Parathyroid adenoma (tissue), 2 donors: ENCODE measurements at regions not wholly inside any gene's neighbourhood (a gene's known extent, or its start where the extent isn't known, plus 50 kb on each side); places are given as distances from the start of the nearest gene placed in this dataset.

ENCODE experiments used
- H2AFZ ChIP-seq: fragments of 300-600 bp; sonication (generic); one replicate; pipeline ENCODE4 v1.7.0; 2017; ENCODE audit warnings: antibody characterized with exemption, mild to moderate bottlenecking
- H3K27ac ChIP-seq: fragments of 300-600 bp; sonication (generic); one replicate; pipeline ENCODE4 v1.7.0; 2017
- H3K27me3 ChIP-seq: fragments of 300-600 bp; sonication (generic); one replicate; pipeline ENCODE4 v1.7.0; 2017; ENCODE audit warnings: low read length; ENCODE audit not compliant: control insufficient read depth, insufficient read depth
- H3K36me3 ChIP-seq: fragments of 300-600 bp; sonication (generic); one replicate; pipeline ENCODE4 v1.7.0; 2017; ENCODE audit warnings: low read length; ENCODE audit not compliant: control insufficient read depth, insufficient read depth
- H3K4me1 ChIP-seq: fragments of 300-600 bp; sonication (generic); one replicate; pipeline ENCODE4 v1.7.0; 2017; ENCODE audit warnings: control low read depth
- H3K4me2 ChIP-seq: fragments of 300-600 bp; sonication (generic); one replicate; pipeline ENCODE4 v1.7.0; 2017; ENCODE audit warnings: low read length
- H3K4me3 ChIP-seq: fragments of 300-600 bp; sonication (generic); one replicate; pipeline ENCODE4 v1.7.0; 2017; ENCODE audit warnings: low read depth, low read length
- H3K79me2 ChIP-seq: fragments of 300-600 bp; sonication (generic); one replicate; pipeline ENCODE4 v1.7.0; 2017; ENCODE audit warnings: control low read depth
- H3K9ac ChIP-seq: fragments of 300-600 bp; sonication (generic); one replicate; pipeline ENCODE4 v1.7.0; 2017; ENCODE audit warnings: mild to moderate bottlenecking
- H3K9me3 ChIP-seq: fragments of 300-600 bp; sonication (generic); one replicate; pipeline ENCODE4 v1.7.0; 2017; ENCODE audit warnings: low read length; ENCODE audit not compliant: control insufficient read depth
- TF ChIP-seq, protein P1 (sequence below): fragments of 300-600 bp; sonication (generic); IDR thresholded peaks from one replicate; pipeline ENCODE4 v1.7.0; 2017; ENCODE audit warnings: antibody characterized with exemption, mild to moderate bottlenecking
- donor health status: primary hyperparathyroidism.

DNA sequence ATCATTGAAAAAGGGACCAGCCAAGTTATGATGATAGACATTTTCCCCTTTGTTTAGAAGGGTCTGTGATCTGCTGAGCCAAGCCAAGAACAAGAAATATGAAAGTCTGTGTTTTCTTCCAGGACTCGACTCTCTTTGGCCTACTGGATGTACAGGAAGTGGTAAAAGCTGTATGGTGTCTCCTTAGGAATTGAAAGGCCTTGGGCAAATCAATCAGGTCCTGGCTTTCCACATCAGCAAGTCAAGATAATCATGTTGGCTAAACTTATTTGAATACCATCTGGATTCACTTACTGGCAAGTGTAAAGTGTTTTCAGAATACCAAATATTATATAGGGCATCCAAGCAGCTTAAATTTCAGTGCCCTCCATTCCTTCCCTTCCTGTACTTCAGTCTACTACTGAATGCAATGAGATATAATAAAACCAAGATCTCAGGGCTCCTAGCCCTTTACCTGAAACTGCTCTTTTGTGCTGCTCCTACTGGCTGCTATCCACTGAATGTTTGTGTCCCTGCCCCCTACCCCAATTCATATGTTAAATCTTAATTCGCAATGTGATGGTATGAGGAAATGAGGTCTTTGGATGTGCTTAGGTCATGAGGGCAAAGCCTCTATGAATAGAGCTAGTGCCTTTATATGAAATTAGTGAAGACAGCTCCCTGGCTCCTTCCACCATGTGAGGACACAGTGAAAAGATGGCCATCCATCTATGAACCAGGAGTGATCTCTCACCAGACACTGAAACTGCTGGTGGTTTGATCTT is 578.0 kb downstream of the SPRY1 start:
- H2AFZ ChIP-seq = no peak overlapping the region
- H3K27me3 ChIP-seq = no peaks in the 10 kb centered on the region
- H3K4me1 ChIP-seq = no peaks in the 10 kb centered on the region
- H3K4me3 ChIP-seq = no peak overlapping the region
- TF ChIP-seq, protein P1, sequence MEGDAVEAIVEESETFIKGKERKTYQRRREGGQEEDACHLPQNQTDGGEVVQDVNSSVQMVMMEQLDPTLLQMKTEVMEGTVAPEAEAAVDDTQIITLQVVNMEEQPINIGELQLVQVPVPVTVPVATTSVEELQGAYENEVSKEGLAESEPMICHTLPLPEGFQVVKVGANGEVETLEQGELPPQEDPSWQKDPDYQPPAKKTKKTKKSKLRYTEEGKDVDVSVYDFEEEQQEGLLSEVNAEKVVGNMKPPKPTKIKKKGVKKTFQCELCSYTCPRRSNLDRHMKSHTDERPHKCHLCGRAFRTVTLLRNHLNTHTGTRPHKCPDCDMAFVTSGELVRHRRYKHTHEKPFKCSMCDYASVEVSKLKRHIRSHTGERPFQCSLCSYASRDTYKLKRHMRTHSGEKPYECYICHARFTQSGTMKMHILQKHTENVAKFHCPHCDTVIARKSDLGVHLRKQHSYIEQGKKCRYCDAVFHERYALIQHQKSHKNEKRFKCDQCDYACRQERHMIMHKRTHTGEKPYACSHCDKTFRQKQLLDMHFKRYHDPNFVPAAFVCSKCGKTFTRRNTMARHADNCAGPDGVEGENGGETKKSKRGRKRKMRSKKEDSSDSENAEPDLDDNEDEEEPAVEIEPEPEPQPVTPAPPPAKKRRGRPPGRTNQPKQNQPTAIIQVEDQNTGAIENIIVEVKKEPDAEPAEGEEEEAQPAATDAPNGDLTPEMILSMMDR = no peak
- H3K36me3 ChIP-seq = no peaks in the 10 kb centered on the region
- no peak overlapping the region for H3K9ac ChIP-seq
- no peak overlapping the region for H3K27ac ChIP-seq
- no peaks in the 10 kb centered on the region for H3K9me3 ChIP-seq
- no peak overlapping the region for H3K4me2 ChIP-seq
- no peaks in the 10 kb centered on the region for H3K79me2 ChIP-seq

DNA sequence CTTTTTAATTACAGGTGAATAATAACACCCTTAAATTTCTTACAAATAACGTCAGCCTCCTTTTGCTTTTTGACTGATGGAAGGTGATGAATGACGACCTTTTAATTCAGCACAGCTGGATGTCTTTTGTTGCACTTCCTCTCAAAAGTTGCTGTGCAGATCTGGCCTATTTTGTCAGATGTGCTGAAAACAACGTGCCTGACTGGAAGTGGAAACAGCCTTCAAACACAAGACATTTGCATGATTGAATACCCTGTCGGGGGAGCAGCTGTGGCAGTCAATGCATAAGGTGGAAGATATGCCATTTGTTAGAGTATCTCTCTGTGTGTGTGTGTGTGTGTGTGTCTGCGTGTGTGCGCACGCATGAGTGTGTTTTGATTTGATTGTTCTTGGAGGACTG is 579.7 kb downstream of the SPRY1 start:
- Histone ChIP-seq H2AFZ (no peak overlapping the region), H3K27me3 (no peaks in the 10 kb centered on the region), H3K79me2 (no peaks in the 10 kb centered on the region), H3K9ac (no peak overlapping the region), H3K36me3 (no peaks in the 10 kb centered on the region), H3K9me3 (no peaks in the 10 kb centered on the region), H3K27ac (no peak overlapping the region), H3K4me2 (no peak overlapping the region), H3K4me1 (no peaks in the 10 kb centered on the region), H3K4me3 (no peak overlapping the region)
- TF ChIP-seq, protein P1 = no peak

DNA sequence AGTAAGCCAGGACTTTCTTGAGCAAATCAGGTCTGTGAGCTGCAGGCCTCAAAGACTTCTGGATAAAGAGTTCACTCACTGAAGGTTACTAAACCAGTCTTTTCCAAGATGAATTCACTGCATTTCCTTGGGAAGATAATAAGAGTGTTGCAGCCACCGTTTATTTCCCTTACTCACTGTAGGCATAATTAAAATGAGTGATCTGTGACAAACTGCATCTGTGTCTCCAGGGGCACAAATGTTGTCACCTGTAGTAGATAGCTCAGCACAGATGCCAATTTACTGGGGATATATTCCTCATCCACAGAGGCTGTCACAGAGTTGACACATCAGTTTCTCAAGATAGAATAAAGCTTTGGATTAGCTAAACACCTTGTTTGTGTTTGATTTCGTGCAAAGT is 580.2 kb downstream of the SPRY1 start:
- H3K4me1 ChIP-seq = no peaks in the 10 kb centered on the region
- no peak overlapping the region for H3K27ac ChIP-seq
- no peaks in the 10 kb centered on the region for H3K27me3 ChIP-seq
- H3K4me3 ChIP-seq = no peak overlapping the region
- H2AFZ ChIP-seq = no peak overlapping the region
- H3K9ac ChIP-seq = no peak overlapping the region
- no peak overlapping the region for H3K4me2 ChIP-seq
- H3K36me3 ChIP-seq = no peaks in the 10 kb centered on the region
- H3K9me3 ChIP-seq = no peaks in the 10 kb centered on the region
- TF ChIP-seq, protein P1 = no peak
- H3K79me2 ChIP-seq = no peaks in the 10 kb centered on the region

DNA sequence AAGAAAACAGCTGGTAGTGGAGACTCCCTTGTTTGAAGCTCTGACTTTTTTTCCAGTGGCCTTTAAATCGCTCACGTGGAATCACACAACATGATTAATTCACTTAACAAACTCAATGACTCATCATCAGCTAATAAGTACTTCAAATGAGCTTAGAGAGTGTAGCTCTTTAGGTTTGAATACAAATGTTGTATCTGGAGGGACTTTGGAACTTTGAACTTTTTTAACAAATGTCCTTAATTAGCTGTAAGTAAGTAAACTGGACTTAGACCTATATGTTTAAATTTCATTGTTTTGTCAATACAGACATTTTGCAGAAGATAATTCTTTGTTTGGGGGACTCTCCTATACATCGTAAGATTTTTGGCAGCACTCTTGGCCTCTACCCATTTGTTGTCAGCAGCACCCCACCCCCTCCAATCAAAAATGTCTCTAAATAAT is 581.1 kb downstream of the SPRY1 start:
- no peak overlapping the region for H3K4me2 ChIP-seq
- no peak overlapping the region for H3K9ac ChIP-seq
- H3K4me3 ChIP-seq = no peak overlapping the region
- H3K27me3 ChIP-seq = no peaks in the 10 kb centered on the region
- H3K4me1 ChIP-seq = no peaks in the 10 kb centered on the region
- H3K79me2 ChIP-seq = no peaks in the 10 kb centered on the region
- TF ChIP-seq, protein P1 = no peak
- no peak overlapping the region for H3K27ac ChIP-seq
- H3K36me3 ChIP-seq = no peaks in the 10 kb centered on the region
- no peak overlapping the region for H2AFZ ChIP-seq
- H3K9me3 ChIP-seq = no peaks in the 10 kb centered on the region

DNA sequence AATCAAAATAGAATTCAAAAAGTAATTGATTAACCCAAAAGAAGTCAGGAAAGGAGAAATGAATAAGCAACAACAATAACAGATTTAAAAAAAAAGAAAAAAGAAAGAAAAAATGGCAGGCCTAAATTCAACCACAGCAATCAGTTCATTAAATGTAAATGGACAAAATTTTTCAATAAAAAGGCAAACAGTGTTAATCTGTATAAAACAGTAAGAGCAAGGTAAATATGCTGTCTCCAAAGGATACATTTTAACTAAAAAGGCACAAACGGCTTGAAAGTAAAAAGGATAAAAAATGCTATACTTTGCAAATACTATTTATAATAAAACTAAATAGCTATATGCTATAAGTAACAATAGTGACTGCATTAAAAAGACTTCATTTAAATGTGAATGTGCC is 582.0 kb downstream of the SPRY1 start:
- H3K27ac ChIP-seq = no peak overlapping the region
- H3K4me1 ChIP-seq = no peaks in the 10 kb centered on the region
- TF ChIP-seq, protein P1 = no peak

More for the DNA sequence above, 582.0 kb downstream of the SPRY1 start:
- Histone ChIP-seq H3K9me3 (no peaks in the 10 kb centered on the region), H3K4me3 (no peak overlapping the region), H3K79me2 (no peaks in the 10 kb centered on the region), H3K9ac (no peak overlapping the region), H3K36me3 (no peaks in the 10 kb centered on the region), H3K4me2 (no peak overlapping the region), H2AFZ (no peak overlapping the region), H3K27me3 (no peaks in the 10 kb centered on the region)
